HCT116 (cell line): ENCODE measurements at regions not wholly inside any gene's neighbourhood (a gene's known extent, or its start where the extent isn't known, plus 50 kb on each side); places are given as distances from the start of the nearest gene placed in this dataset.

Experiments
- CTCF ChIP-seq, 3 experiments: fragments of 200-600 bp in 1 of 3; sonication (generic) in 1 of 3; IDR thresholded peaks in 2 of 3; conservative IDR thresholded peaks in 1 of 3; 2 replicates each; pipeline ENCODE4 v1.5.1; 2012 to 2017; ENCODE audit warnings: low read depth in 2 of 3, low read length in 2 of 3, antibody characterized with exemption in 1 of 3, borderline replicate concordance in 1 of 3, control low read depth in 1 of 3, mild to moderate bottlenecking in 1 of 3, mixed read lengths in 1 of 3, mixed run types in 1 of 3, moderate library complexity in 1 of 3; ENCODE audit not compliant: insufficient read depth in 1 of 3
- ELF1 ChIP-seq: IDR thresholded peaks from 2 replicates; pipeline ENCODE4 v1.6.1; 2012; ENCODE audit warnings: low read depth, borderline replicate concordance
- EZH2 ChIP-seq: fragments of 200-600 bp; sonication (generic); IDR thresholded peaks from 2 replicates; pipeline ENCODE4 v1.6.1; 2017; ENCODE audit warnings: antibody characterized with exemption, mixed run types
- EZH2phosphoT487 ChIP-seq: fragments of 200-600 bp; IDR thresholded peaks from 2 replicates; pipeline ENCODE4 v1.6.1; 2018; ENCODE audit warnings: antibody characterized with exemption, borderline replicate concordance
- MAX ChIP-seq: IDR thresholded peaks from 2 replicates; pipeline ENCODE4 v1.6.1; 2012
- POLR2A ChIP-seq: IDR thresholded peaks from 2 replicates; pipeline ENCODE4 v1.7.0; 2011; ENCODE audit warnings: borderline replicate concordance; ENCODE audit not compliant: insufficient read depth, insufficient read length; ENCODE audit errors: extremely low read depth
- POLR2AphosphoS5 ChIP-seq: IDR thresholded peaks from 2 replicates; pipeline ENCODE4 v1.6.1; 2011; ENCODE audit warnings: mild to moderate bottlenecking, low read depth, low read length, moderate library complexity
- REST ChIP-seq: IDR thresholded peaks from 2 replicates; pipeline ENCODE4 v1.6.1; 2012; ENCODE audit warnings: low read depth
- SIN3A ChIP-seq: IDR thresholded peaks from 2 replicates; pipeline ENCODE4 v1.6.1; 2012; ENCODE audit warnings: low read depth
- SP1 ChIP-seq: IDR thresholded peaks from 2 replicates; pipeline ENCODE4 v1.6.1; 2012; ENCODE audit warnings: low read depth
- SRF ChIP-seq: IDR thresholded peaks from 2 replicates; pipeline ENCODE4 v1.6.1; 2012; ENCODE audit warnings: low read depth
- YY1 ChIP-seq: IDR thresholded peaks from 2 replicates; pipeline ENCODE4 v1.6.1; 2011; ENCODE audit warnings: low read length, low read depth, moderate library complexity, mild to moderate bottlenecking; ENCODE audit not compliant: insufficient replicate concordance; ENCODE audit errors: extremely low read depth
- ZBTB33 ChIP-seq: IDR thresholded peaks from 2 replicates; pipeline ENCODE4 v1.6.1; 2011; ENCODE audit warnings: mild to moderate bottlenecking, low read length, moderate library complexity; ENCODE audit not compliant: insufficient replicate concordance; ENCODE audit errors: extremely low read depth

- TF ChIP-seq CTCF (IDR thresholded peaks at IDR 0.05 in 2 of 3, conservative IDR thresholded peaks at IDR 0.05 in 1 of 3; ENCODE audit: borderline replicate concordance in 1 of 3, insufficient read depth in 1 of 3, low read depth in 2 of 3, low read length in 2 of 3): no peak
- no peak for TF ChIP-seq EZH2
- no peak for TF ChIP-seq ELF1
- TF ChIP-seq MAX: no peak
- no peak for TF ChIP-seq POLR2AphosphoS5
- TF ChIP-seq ZBTB33: no peak
- TF ChIP-seq REST: no peak
- TF ChIP-seq POLR2A: no peak
- TF ChIP-seq SRF: no peak
- TF ChIP-seq YY1: no peak
- no peak for TF ChIP-seq SIN3A
- TF ChIP-seq EZH2phosphoT487: no peak
- TF ChIP-seq SP1: no peak
Observed at GRCh38 chr4:81814987-81815541, 343.4 kb upstream of the RASGEF1B start.
